ENCODE measurements at regions not wholly inside any gene's neighbourhood (a gene's known extent, or its start where the extent isn't known, plus 50 kb on each side); places are given as distances from the start of the nearest gene placed in this dataset.

DNA sequence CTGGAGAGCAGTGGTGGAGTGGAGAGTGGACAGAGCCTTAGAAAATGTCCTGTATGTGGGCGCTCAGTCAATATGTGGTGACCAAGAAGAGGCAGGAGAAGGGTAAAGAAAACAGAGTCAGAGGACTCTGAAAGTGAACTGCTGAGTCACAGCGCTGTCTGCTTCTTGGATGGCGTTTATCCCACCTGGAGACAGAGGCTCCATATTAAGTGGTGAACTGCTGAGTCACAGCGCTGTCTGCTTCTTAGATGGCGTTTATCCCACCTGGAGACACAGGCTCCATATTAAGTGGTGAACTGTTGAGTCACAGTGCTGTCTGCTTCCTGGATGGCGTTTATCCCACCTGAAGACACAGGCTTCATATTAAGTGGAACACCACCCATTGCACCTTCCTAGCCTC, 119.3 kb upstream of the RALGAPA2 start:
- DNase-seq (ENCODE audit: low read depth) = no peak

DNA sequence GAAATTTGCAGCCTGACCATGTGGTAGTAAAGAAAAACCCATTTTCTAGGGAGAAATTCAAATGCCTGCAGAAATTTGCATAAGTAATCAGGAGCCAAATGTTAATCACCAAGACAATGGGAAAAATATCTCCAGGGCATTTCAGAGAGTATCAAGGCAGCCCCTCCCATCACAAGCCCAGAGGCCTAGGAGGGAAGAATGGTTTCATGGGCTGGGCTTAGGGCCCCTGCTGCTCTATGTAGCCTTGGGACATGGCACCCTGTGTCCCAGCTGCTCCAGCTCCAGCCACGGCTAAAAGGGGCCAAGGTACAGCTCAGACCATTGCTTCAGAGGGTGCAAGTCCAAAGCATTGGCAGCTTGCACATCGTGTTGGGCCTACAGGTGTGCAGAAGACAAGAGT, 117.2 kb upstream of the RALGAPA2 start:
- DNase-seq (ENCODE audit: low read depth) = no peak

DNA sequence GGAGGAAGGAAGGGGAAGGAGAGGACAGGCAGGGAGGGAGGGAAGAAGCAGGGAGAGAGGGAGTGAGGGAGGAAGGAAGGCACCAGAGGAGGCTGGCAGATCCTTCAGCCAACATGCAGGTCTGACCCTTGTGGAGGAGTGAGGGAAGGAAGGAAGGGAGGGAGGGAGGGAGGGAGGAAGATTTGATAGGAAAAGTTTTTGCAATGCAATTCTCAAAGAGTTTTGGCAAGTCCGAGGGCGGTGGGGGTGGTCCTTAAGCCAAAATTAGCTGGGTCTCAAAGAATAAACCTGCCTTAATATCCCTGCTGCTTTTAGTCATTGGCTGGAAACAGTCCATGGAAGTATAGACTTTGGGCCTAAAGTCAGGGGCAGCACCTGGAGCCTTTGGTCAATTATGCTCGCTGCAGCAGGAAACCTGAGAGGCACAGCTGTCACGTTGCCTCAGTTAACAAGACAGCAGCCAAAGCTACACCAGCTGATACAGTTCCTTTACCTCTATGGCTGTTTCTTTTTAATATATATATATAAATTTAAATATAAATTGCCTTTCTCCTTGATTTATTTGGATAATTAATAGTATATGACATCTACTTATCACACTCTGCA, 115.7 kb upstream of the RALGAPA2 start:
- DNase-seq (ENCODE audit: low read depth) = no peak

DNA sequence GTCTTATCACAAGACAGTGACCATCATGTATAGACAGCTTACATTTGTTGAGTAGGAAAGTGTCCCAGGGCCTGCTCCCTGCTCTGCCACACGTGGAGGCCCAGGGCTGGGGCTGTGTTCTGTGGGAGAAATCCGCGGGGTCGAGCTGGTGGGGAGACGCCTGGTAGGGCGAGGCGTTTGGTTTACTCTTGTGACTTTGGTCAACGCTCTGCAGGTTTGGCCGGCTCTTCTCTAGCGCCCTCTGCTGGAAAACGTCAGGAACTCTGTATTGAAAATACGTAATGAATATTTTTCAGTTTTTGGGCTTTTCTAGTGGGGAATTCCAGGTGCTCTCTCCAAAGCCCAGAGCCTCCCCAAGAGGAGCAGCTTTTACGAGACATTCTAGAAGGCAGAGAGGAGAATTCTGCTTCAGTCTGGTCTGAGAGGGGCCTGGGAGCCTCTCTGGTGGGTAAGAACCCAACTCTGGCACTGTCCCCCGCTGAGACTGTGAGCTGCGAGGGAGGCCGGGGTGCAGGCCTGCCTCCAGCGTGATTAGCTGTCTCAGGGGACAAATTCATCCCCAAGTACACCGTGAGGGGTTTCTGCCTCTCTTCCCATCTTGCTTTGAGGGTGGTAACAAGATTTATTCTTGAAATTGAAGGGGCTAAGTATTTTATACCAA, 112.6 kb upstream of the RALGAPA2 start:
- DNase-seq (ENCODE audit: low read depth) = no peak

DNA sequence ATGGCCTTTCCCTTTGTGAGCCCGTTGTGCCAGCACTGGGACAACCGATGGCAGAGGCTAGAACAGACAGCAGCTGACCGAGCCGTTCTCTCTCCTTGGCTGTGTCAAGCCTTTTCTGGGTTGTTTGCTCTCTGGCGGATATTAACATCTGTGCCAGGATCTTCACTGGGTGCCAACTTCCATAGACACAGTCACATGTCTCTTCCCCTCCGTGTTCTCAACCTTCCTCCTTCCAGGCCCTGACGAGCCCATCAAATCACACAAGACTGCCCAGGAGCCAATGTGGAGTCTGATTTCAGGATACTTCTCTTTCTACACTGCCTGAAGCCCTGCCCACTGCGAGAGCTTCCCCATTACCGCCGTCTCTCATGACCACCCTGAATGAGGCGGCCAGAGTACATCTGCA, 111.0 kb upstream of the RALGAPA2 start:
- DNase-seq (ENCODE audit: low read depth) = no peak

DNA sequence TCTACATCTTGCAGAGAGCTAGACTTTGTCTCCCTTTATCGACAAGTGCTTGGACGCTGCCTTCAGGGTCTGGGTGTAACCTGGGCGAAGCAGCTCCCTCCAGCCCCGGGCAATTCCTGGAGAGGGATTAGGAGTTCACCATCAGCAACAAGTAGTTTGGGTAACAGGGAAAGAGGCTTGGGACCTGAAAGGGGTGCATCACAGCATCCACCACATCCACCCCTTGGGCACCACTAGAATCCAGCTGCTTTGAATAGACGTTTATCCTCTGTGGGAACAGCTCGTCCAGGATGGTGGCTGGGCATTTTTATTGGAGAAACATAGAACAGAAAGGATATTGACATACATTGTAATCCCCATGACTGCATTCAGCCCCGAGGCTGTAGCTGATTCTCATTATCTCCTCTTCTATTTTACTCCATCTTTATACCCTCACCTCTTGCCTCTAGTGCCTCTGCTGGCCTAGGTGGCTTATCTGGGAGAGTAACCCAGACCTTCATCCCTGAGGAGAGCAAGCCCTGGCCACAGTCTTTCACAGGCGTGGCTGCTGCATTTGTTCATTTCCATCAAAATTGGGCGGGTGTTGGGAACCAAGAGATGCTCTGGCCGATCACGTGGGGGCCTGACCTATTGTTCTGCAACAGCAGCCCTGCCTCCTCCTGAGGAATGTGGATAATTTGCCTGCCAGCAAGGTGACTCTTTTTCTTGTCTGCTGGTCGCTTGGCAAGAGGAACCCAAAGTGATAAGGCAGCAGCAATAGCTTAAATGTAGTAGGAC, 109.2 kb upstream of the RALGAPA2 start:
- DNase-seq (ENCODE audit: low read depth) = no peak

DNA sequence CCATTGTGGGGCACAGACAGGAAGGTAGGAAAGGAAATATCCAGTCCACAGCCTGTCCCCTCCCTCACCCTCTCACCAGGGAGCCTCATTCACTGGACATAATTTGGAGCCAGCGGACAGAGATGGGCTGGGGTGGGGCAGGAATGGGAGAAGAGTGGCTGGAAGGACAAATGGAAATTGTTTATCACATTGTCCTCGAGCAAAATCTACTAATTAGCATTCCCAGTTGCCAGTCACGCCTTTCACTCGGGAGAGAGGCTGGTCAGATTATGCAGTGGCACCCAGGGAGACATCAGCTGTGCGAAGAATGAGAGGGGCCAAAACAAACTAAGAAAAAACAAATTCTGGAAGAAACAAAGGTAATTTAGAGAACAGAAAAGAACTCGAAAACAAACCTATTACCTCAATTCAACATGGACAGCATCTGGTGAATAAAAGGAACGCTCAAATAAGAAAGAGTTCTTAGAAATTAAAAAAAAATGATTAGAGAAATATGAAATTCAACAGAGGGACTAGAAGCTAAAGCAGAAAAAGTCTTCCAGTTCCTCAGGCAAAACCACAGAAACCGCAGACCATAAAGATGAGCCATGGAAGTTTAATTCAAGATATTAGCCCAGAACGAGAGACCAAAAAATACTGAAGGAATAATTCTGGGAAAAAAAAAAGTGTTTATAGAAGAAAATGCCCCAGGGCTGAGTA, 108.5 kb upstream of the RALGAPA2 start:
- DNase-seq (ENCODE audit: low read depth) = no peak

DNA sequence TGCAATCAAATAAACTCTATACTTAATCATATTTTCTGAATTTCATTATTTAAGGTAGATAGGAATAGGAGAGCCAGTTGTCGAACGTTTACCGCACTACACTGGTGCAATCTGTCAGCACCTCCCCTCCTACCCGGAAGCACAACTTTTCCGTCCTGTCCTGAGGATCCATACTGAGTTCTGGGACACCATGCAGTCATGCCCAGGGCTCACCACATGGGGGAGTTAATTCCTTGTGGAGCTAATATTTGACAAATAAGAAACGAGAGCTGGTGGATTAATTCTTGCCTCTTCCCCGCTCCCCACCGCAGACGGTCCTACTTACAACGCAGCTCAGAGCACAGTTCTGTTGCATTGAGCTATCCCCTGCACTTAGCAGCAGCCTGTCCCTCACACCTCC, 107.7 kb upstream of the RALGAPA2 start:
- no peak for DNase-seq (ENCODE audit: low read depth)

DNA sequence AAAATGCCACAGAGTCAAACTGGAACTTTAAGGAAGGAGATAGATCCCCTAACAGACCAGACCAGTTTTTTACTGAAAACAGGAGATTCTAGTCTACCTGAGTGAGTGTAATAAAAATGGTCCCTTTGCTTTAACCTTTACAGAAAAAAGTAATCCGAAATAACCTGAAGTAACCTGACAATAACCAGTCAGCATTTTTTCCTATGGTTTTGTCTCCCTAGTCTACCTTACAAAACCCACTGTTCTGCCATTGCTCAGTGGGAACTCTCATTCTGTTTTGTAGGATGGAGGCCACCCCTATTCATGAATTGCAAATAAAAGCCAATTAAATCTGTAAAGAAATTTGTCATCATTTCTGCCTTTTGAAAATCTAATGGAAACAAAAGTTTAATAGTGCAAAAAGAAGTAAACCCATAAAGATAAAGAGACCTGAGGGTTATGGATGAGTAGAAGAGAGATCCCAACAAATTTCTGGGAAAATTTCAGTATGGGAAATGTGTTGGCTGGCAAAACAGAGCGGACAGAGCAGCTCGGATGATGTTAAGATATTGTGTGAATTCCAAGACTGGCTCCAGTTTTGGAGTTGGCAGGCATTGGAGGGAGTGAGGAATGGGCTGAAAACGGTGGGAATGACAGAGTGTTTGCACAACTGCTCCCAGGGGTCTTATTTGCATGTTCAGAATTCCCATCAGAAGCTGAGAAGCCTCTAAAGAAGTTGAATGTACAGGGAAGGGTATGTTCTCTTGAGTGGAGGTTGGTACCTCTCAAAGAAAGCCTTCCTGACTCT, 104.7 kb upstream of the RALGAPA2 start:
- no peak for DNase-seq (ENCODE audit: low read depth)

DNA sequence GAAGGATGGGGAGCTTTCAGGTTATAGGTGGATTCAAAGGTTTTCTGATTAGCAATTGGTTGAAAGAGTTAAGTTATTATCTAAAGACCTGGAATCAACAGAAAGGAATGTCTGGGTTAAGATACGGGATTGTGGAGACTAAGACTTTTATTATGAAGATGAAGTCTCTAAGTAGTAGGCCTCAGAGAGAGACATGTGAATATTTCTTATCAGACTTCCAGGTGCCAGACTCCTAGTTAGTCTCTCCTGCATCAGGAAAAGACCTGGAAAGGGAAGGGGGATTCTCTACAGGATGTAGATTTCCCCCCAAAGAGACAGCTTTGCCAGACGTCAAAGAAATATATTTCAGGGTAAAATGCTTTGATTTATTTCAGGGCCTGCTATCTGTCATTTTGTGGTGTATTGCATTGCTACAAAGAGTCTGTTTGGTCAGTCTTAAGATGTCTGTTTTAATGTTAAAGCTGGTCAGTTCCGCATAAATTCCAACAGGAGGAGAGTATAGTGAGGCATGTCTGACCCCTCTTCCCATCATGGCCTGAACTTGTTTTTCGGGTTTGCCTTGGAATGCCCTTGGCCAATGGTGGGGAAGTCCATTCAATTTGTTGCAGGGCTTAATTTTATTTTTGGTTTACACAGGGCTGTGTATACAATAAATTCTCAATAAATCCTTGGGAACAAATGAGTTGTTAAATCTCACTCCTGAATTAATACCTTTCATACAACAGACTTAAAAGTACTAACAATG, 103.4 kb upstream of the RALGAPA2 start:
- DNase-seq (ENCODE audit: low read depth) = no peak

DNA sequence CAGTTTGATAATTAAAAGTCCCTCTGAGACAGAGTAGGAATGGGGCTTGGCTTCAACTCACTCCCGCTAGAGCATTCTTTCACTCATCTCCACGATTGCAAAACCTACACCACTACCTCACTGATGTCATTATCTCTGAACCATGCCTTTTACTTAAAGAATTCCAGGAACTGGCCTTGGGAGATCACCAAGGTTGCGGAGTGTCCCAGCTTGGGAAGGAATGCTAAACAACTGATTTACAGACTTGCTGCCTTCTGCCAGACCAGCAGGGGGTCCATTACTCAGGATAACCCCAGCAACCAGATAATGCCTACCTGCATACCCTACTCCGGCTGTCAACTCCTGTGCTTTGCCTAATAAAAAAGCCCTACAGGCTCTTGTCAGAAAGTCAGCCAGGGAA, 102.2 kb upstream of the RALGAPA2 start:
- no peak for DNase-seq (ENCODE audit: low read depth)

DNA sequence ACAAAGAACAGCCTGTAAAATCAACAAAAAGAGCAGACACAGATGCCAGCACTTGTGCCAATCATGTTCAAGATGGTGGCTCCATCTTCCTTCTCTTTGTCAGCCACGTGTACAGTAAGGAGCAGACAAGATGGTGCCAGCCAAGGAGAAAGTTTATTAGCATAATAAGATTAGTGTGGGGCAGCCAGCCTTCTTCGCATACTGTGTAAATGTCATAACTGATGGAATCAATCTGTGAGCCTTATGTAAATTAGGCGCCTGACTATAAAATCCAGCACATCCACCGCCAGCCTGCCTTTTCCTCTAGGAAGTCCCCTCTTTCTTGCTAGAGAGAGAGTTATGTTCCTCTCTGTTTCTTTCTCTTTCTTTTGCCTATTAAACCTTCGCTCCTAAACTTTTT, 99.7 kb upstream of the RALGAPA2 start:
- DNase-seq (ENCODE audit: low read depth) = no peak

DNA sequence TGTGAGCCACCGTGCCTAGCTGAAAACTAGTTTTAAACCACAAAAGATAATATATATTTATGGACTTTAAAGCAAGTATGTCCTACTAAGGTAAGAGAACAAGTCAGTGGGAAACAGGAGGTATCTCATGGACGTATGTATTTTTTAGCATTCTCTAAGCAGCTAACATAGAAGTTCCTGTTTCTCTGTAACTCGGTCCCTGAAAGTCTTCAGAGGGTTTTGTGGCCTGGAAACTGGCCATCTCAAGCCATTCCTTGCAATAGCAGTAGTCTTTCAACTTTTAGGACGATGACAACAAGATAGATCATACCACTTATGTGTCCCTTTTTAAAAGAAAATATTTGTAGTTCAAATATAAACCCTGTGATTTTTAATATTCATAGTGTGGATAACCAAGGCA, 95.6 kb upstream of the RALGAPA2 start:
- DNase-seq (ENCODE audit: low read depth) = no peak

DNA sequence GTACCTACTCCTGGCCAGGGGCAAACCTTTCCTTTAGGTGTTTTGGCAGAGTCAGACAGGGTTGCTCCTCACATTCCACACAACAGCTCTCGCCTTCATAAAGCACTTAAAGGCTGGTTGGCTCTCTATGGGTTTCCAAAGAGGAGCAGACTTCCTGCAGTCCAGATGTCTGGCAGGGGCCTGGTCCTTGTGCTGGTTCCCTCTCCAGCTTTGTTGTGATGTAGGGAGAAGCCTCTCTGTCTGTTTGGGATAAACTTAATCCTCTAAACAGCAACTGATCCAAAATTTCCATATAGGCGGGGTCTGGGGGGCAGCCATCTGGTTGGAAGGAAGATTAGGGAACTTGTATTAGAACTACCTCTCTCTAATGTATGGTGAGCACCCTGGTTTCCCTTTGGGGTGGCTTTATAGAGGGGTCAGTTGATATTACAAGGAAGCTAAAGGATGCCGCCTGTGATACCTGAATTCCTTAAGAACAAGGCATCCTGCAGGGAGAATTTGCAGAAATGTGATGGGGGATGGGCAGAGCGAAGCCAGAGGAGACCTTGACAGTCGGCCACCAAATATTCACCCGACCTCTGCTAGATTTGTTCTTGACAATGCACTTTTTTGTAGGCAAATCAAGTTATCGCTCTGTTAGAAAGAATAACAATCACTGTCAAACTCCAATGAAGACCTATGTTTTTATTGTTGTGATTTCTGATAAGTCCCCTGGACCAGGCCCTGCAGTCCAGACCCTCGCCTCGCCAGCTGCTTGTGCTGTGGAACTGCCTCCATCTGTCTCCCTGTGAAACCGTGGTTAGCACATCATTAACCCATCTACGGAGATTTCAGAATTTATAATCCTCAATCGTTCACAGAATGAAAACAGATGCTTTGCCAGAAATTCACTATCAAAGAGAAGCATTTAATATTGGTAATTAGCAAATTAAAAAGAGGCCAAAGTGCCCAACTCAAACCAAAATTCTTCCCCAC, 94.0 kb upstream of the RALGAPA2 start:
- no peak for DNase-seq (ENCODE audit: low read depth)

DNA sequence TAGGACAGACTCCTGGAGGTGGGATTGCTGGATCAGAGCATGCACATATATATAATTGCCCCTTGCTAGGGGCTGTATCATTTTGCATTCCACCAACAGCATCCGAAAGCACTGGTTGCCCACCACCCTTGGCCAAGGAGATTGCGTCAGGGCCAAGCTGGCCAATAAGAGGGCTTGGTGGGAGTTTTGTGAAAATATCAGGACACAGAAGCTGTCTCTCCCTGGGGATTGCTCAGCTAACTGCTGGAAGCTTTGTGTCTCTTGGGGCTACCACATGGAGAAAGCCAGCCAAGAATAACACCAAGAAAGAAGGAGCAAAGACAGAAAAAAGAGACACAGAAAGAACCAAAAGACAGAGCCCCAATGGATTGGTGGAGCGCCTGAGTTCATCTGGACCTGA, 90.6 kb upstream of the RALGAPA2 start:
- DNase-seq (ENCODE audit: low read depth) = no peak

DNA sequence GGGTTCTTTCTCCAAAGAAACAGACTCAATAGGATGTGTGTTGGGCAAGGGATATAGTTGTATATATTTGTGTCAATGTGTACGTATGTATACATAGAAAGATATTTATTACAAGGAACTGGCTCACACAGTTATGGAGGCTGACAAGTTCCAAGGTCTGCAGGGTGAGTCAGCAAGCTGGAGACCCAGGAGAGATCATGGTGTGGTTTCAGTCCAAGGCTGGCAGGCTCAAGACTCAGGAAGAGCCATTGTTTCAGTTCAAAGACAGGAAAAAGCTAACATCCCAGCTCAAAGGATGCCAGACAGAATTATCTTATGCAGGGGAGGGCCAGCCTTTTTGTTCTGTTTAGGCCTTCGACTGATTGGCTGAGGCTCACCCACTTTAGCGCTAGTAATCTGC, 89.9 kb upstream of the RALGAPA2 start:
- no peak for DNase-seq (ENCODE audit: low read depth)

DNA sequence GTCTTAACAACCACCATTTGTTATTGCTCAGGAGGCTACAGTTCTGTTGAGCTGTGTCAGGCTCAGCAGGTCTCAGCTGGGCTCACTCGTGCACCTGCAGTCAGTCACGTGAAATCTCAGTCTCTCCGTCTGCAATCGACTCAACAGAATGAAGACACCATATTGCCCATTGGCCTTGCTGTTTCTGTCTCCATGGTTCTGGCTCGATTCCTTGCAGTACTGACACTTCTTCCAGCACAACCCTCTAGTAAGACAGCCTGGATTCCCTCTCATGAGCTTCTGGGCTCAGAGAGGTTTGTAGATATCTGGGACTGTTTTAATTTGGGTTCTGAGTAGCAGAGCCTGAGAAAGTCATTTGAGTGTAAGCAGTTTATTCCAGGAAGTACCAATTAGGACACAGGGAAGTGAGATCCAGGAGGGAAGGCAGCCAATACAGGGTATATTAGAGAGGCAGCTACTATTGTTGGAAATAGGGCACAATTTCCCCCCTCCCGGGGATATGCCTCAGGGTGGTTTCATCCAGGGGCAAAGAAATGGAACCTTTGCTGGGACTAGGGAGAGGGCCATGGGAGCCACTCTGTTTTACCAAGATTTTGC, 87.4 kb upstream of the RALGAPA2 start:
- no peak for DNase-seq (ENCODE audit: low read depth)

DNA sequence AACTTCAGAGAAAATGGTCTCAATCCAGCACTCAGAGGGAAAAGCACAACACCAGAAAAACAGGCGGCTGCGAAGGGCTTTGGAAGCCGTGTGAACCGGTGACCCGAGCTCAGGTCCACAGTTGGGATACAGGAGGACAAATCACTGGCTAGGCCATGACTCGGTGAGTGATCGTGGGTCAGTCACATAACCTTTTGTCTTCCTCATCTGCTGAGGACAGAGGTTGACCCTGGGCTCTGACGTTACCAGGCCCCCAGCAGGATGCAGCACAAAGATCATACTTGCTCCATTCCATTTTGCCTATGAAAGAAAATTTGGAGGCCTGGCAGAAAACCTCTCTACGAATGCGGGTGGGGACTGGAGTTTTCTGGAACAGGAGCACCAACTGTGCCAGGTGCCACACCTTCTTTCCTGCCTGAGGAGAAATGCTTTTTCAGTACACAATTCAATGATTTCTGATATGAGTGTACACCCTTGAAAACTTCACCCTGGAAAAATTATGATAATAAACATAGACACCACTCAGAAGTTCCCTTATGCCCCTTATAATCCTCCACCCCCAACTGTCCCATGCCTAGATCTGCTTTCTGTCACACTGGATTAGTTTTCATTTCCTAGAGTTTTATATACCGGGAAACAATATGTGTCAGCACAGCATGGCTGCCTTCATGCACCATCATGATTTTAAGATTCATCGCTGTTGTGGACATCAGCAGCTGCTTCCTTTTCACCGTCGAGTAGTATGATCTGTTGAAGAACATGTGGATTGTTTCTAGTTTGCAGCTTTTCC, 85.3 kb upstream of the RALGAPA2 start:
- DNase-seq (ENCODE audit: low read depth) = no peak

Measured in forelimb muscle (tissue), 1 donor.